ENCODE measurements at regions not wholly inside any gene's neighbourhood (a gene's known extent, or its start where the extent isn't known, plus 50 kb on each side); places are given as distances from the start of the nearest gene placed in this dataset.

- no peaks in the 10 kb centered on the region for H3K27me3 ChIP-seq (replicated peaks in 1 of 2; ENCODE audit: control insufficient read depth in 2 of 2, extremely low read depth in 1 of 2, insufficient read depth in 2 of 2, low read length in 1 of 2)
- POLR2A ChIA-PET = no interaction called here
- no peaks in the 10 kb centered on the region for H3K36me3 Mint-ChIP-seq
- CTCF ChIA-PET = no interaction called here
- H3K36me3 ChIP-seq (ENCODE audit: control insufficient read depth in 2 of 2, extremely low read depth in 1 of 2, insufficient read depth in 1 of 2, low read length in 1 of 2) = no peaks in the 10 kb centered on the region
- no peak overlapping the region for H3K27ac ChIP-seq (ENCODE audit: low read length)
- ATAC-seq (replicated peaks in 1 of 4) = no peak
- DNase-seq = no peak
- no peak overlapping the region for H3K4me3 Mint-ChIP-seq
- peaks cover 3 to 8% (median 3%) of the 10 kb centered on the region in 3 donors for H3K9me3 Mint-ChIP-seq
- H3K4me1 Mint-ChIP-seq = no peaks in the 10 kb centered on the region
- H3K4me3 ChIP-seq (ENCODE audit: control insufficient read depth in 1 of 2, extremely low read depth in 1 of 2, low read length in 1 of 2) = no peak overlapping the region
- no peaks in the 10 kb centered on the region for H3K9me3 ChIP-seq
- H3K27me3 Mint-ChIP-seq = no peaks in the 10 kb centered on the region
- H3K4me1 ChIP-seq (ENCODE audit: control insufficient read depth in 1 of 2, extremely low read depth in 1 of 2, insufficient read depth in 2 of 2, low read length in 2 of 2) = no peaks in the 10 kb centered on the region
- no peak overlapping the region for H3K27ac Mint-ChIP-seq
- WGBS (ENCODE audit: insufficient coverage) = 62% methylated on average over 3 of the region's 3 CpGs
These were observed 1147.5 kb downstream of the DIAPH3 start for GRCh38 chr13:59016250-59016649.

- Histone ChIP-seq H3K4me3 (ENCODE audit: control insufficient read depth in 1 of 2, extremely low read depth in 1 of 2, low read length in 1 of 2) (no peak overlapping the region), H3K4me1 (ENCODE audit: control insufficient read depth in 1 of 2, extremely low read depth in 1 of 2, insufficient read depth in 2 of 2, low read length in 2 of 2) (no peaks in the 10 kb centered on the region), H3K27ac (ENCODE audit: low read length) (no peak overlapping the region), H3K27me3 (replicated peaks in 1 of 2; ENCODE audit: control insufficient read depth in 2 of 2, extremely low read depth in 1 of 2, insufficient read depth in 2 of 2, low read length in 1 of 2) (no peaks in the 10 kb centered on the region), H3K9me3 (no peaks in the 10 kb centered on the region), H3K36me3 (ENCODE audit: control insufficient read depth in 2 of 2, extremely low read depth in 1 of 2, insufficient read depth in 1 of 2, low read length in 1 of 2) (no peaks in the 10 kb centered on the region)
- no CpG with 5 or more reads among the region's 3 CpGs for WGBS (ENCODE audit: insufficient coverage)
- no peak for DNase-seq
- peaks cover 0 to 7% (median 3%) of the 10 kb centered on the region in 3 donors for H3K9me3 Mint-ChIP-seq
- ATAC-seq (replicated peaks in 1 of 4) = no peak
- H3K4me1 Mint-ChIP-seq = no peaks in the 10 kb centered on the region
- no peak overlapping the region for H3K4me3 Mint-ChIP-seq
- CTCF ChIA-PET = no interaction called here
- POLR2A ChIA-PET = interaction anchor here (0.6 kb wide), 2 partner anchors 9 to 230 kb away, joined by 3 to 9 read pairs; no protein-coding TSS in a partner anchor
- H3K36me3 Mint-ChIP-seq = no peaks in the 10 kb centered on the region
- H3K27me3 Mint-ChIP-seq = no peaks in the 10 kb centered on the region
- H3K27ac Mint-ChIP-seq = no peak overlapping the region
These were observed 1139.3 kb downstream of the DIAPH3 start for GRCh38 chr13:59024434-59024833.

DNA sequence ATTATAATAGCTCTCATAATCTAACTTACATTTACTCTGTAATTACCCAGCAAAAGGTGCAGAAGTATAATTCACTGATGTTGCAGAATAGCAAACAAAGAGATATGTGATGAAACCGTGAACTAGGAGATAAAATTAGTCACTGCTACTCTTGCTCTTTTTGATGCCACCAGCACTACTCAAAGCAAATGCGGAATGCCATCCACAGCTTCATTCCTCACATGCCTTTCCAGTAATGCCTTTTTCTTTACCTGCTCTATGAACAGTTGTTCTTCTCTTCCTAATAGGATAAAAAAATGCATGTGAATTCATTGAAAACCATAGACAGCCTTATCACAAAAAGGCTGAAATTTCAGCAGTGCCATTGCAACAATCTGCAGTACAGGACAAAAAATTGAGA, 1129.5 kb downstream of the DIAPH3 start:
- H3K9me3 Mint-ChIP-seq = peaks cover 0 to 11% (median 2%) of the 10 kb centered on the region in 3 donors
- no peaks in the 10 kb centered on the region for H3K36me3 Mint-ChIP-seq
- H3K27ac ChIP-seq (ENCODE audit: low read length) = no peak overlapping the region
- no CpG with 5 or more reads among the region's 2 CpGs for WGBS (ENCODE audit: insufficient coverage)
- H3K4me3 ChIP-seq (ENCODE audit: control insufficient read depth in 1 of 2, extremely low read depth in 1 of 2, low read length in 1 of 2) = no peak overlapping the region
- no peaks in the 10 kb centered on the region for H3K4me1 Mint-ChIP-seq
- ATAC-seq (replicated peaks in 1 of 4) (no peak), DNase-seq (no peak)
- no peaks in the 10 kb centered on the region for H3K9me3 ChIP-seq
- H3K27me3 Mint-ChIP-seq = no peaks in the 10 kb centered on the region
- ChIA-PET CTCF (no interaction called here), POLR2A (no interaction called here)
- H3K27ac Mint-ChIP-seq = no peak overlapping the region
- no peaks in the 10 kb centered on the region for H3K27me3 ChIP-seq (replicated peaks in 1 of 2; ENCODE audit: control insufficient read depth in 2 of 2, extremely low read depth in 1 of 2, insufficient read depth in 2 of 2, low read length in 1 of 2)
- H3K36me3 ChIP-seq (ENCODE audit: control insufficient read depth in 2 of 2, extremely low read depth in 1 of 2, insufficient read depth in 1 of 2, low read length in 1 of 2) = no peaks in the 10 kb centered on the region
- H3K4me1 ChIP-seq (ENCODE audit: control insufficient read depth in 1 of 2, extremely low read depth in 1 of 2, insufficient read depth in 2 of 2, low read length in 2 of 2) = no peaks in the 10 kb centered on the region
- no peak overlapping the region for H3K4me3 Mint-ChIP-seq

DNA sequence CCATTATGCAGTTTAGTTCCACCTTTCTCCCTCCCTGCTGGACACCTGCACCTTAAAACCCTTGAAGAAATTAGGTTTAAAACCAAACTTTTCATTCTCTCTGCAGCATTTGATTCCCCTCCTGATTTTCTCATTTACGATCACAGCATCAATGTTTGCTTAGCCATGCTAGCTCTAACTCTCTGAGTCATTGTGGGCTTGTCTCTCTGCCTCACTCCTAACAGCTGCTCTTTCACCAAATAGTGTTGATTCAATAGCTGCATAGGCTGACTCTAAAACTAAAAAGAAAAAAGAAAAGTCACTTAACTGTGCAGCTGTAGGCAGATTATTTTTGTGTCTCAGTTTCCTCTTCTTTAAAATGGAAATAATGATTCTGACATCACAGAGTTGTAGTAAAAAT, 1124.9 kb downstream of the DIAPH3 start:
- POLR2A ChIA-PET = no interaction called here
- Mint-ChIP-seq H3K36me3 (no peaks in the 10 kb centered on the region), H3K4me1 (no peaks in the 10 kb centered on the region), H3K9me3 (peaks cover 0 to 14% (median 0%) of the 10 kb centered on the region in 3 donors), H3K27ac (no peak overlapping the region), H3K27me3 (no peaks in the 10 kb centered on the region), H3K4me3 (no peak overlapping the region)
- no peaks in the 10 kb centered on the region for H3K27me3 ChIP-seq (replicated peaks in 1 of 2; ENCODE audit: control insufficient read depth in 2 of 2, extremely low read depth in 1 of 2, insufficient read depth in 2 of 2, low read length in 1 of 2)
- no peaks in the 10 kb centered on the region for H3K36me3 ChIP-seq (ENCODE audit: control insufficient read depth in 2 of 2, extremely low read depth in 1 of 2, insufficient read depth in 1 of 2, low read length in 1 of 2)
- no peak for DNase-seq
- H3K4me3 ChIP-seq (ENCODE audit: control insufficient read depth in 1 of 2, extremely low read depth in 1 of 2, low read length in 1 of 2) = no peak overlapping the region
- 100% methylated on average over 1 of the region's 1 CpG for WGBS (ENCODE audit: insufficient coverage)
- H3K9me3 ChIP-seq = no peaks in the 10 kb centered on the region
- CTCF ChIA-PET = no interaction called here
- H3K4me1 ChIP-seq (ENCODE audit: control insufficient read depth in 1 of 2, extremely low read depth in 1 of 2, insufficient read depth in 2 of 2, low read length in 2 of 2) = no peaks in the 10 kb centered on the region
- H3K27ac ChIP-seq (ENCODE audit: low read length) = no peak overlapping the region
- ATAC-seq (replicated peaks in 1 of 4) = no peak

DNA sequence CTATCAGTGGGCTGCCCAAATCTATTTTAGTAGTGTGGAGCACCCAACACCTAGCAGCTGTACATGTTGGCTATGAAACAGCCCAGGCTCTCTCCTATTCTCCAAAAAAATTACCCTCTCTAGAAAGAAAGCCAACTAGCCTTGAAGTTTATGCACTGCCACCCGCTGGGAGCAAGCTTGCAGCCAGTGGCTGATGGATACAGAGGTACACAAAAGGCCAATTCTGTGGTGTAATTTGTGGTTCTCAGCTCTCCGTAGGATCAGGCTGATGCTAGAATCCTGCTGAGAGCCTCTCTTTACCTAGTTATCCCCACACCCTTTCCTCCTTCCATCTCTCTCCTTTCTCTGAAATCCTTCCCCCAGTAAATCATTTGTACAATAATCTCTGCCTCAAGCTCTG, 1120.7 kb downstream of the DIAPH3 start:
- CTCF ChIA-PET = no interaction called here
- H3K4me3 ChIP-seq (ENCODE audit: control insufficient read depth in 1 of 2, extremely low read depth in 1 of 2, low read length in 1 of 2) = no peak overlapping the region
- WGBS (ENCODE audit: insufficient coverage) = 50% methylated on average over 1 of the region's 2 CpGs

DNA sequence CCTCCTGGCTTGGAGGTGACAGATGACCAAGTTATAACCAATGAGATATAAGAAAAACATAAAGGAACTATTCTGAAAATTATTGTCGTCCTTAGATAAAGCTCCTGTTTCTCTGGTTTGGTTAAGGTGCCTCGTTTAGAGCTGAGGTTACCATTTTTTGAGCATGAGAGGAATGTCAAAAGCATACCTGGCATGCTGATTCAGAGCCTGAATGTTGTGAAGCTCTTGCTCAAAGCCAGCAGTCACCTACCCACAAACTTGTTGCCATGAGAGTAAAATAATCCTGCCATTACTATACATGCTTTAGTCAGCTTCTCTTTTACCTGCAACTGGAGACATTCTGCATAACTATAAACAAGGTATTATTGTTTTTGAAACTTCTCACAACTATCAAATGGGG, 1116.2 kb downstream of the DIAPH3 start:
- CTCF ChIA-PET = no interaction called here
- Histone ChIP-seq H3K27ac (ENCODE audit: low read length) (no peak overlapping the region), H3K36me3 (ENCODE audit: control insufficient read depth in 2 of 2, extremely low read depth in 1 of 2, insufficient read depth in 1 of 2, low read length in 1 of 2) (no peaks in the 10 kb centered on the region), H3K27me3 (replicated peaks in 1 of 2; ENCODE audit: control insufficient read depth in 2 of 2, extremely low read depth in 1 of 2, insufficient read depth in 2 of 2, low read length in 1 of 2) (no peaks in the 10 kb centered on the region), H3K4me1 (ENCODE audit: control insufficient read depth in 1 of 2, extremely low read depth in 1 of 2, insufficient read depth in 2 of 2, low read length in 2 of 2) (no peaks in the 10 kb centered on the region), H3K4me3 (ENCODE audit: control insufficient read depth in 1 of 2, extremely low read depth in 1 of 2, low read length in 1 of 2) (no peak overlapping the region), H3K9me3 (no peaks in the 10 kb centered on the region)
- POLR2A ChIA-PET = no interaction called here
- WGBS (ENCODE audit: insufficient coverage) = no CpG with 5 or more reads among the region's 2 CpGs
- peaks cover 0 to 16% (median 1%) of the 10 kb centered on the region in 3 donors for H3K9me3 Mint-ChIP-seq
- H3K36me3 Mint-ChIP-seq = no peaks in the 10 kb centered on the region
- DNase-seq (no peak), ATAC-seq (replicated peaks in 1 of 4) (no peak)
- H3K4me1 Mint-ChIP-seq = no peaks in the 10 kb centered on the region
- no peak overlapping the region for H3K27ac Mint-ChIP-seq
- H3K4me3 Mint-ChIP-seq = no peak overlapping the region
- H3K27me3 Mint-ChIP-seq = no peaks in the 10 kb centered on the region

More for the DNA sequence above, 1120.7 kb downstream of the DIAPH3 start:
- Mint-ChIP-seq H3K9me3 (peaks cover 0 to 14% (median 0%) of the 10 kb centered on the region in 3 donors), H3K27ac (no peak overlapping the region), H3K36me3 (no peaks in the 10 kb centered on the region), H3K4me3 (no peak overlapping the region), H3K27me3 (no peaks in the 10 kb centered on the region), H3K4me1 (no peaks in the 10 kb centered on the region)
- POLR2A ChIA-PET = no interaction called here
- no peaks in the 10 kb centered on the region for H3K9me3 ChIP-seq
- H3K36me3 ChIP-seq (ENCODE audit: control insufficient read depth in 2 of 2, extremely low read depth in 1 of 2, insufficient read depth in 1 of 2, low read length in 1 of 2) = no peaks in the 10 kb centered on the region
- H3K27me3 ChIP-seq (replicated peaks in 1 of 2; ENCODE audit: control insufficient read depth in 2 of 2, extremely low read depth in 1 of 2, insufficient read depth in 2 of 2, low read length in 1 of 2) = no peaks in the 10 kb centered on the region
- no peaks in the 10 kb centered on the region for H3K4me1 ChIP-seq (ENCODE audit: control insufficient read depth in 1 of 2, extremely low read depth in 1 of 2, insufficient read depth in 2 of 2, low read length in 2 of 2)
- H3K27ac ChIP-seq (ENCODE audit: low read length) = no peak overlapping the region
- no peak for DNase-seq
- no peak for ATAC-seq (replicated peaks in 1 of 4)

DNA sequence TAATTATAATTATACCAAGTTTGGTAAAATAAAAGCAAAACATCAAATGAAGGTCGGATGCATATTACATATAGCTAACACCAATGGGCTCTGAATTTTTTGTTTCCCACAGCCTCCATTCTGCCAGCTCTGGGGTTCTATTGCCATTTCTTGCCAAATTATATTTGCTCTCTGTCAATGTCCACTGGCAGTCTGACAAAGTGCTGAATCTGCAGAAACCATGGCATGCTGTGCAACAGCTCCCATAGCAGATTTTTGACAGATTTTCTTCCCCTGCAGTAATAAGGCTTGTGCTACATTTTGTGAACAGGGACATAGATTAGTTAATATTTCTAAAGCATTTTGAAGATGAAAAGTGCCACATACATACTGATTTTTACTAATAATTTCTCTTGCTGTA, 1102.1 kb downstream of the DIAPH3 start:
- no peaks in the 10 kb centered on the region for H3K4me1 ChIP-seq (ENCODE audit: control insufficient read depth in 1 of 2, extremely low read depth in 1 of 2, insufficient read depth in 2 of 2, low read length in 2 of 2)
- CTCF ChIA-PET = no interaction called here
- no peaks in the 10 kb centered on the region for H3K36me3 Mint-ChIP-seq
- no peaks in the 10 kb centered on the region for H3K4me1 Mint-ChIP-seq
- no peaks in the 10 kb centered on the region for H3K36me3 ChIP-seq (ENCODE audit: control insufficient read depth in 2 of 2, extremely low read depth in 1 of 2, insufficient read depth in 1 of 2, low read length in 1 of 2)
- no peaks in the 10 kb centered on the region for H3K27me3 ChIP-seq (replicated peaks in 1 of 2; ENCODE audit: control insufficient read depth in 2 of 2, extremely low read depth in 1 of 2, insufficient read depth in 2 of 2, low read length in 1 of 2)
- peaks cover 0 to 4% (median 0%) of the 10 kb centered on the region in 3 donors for H3K9me3 Mint-ChIP-seq
- H3K9me3 ChIP-seq = no peaks in the 10 kb centered on the region
- H3K4me3 Mint-ChIP-seq = no peak overlapping the region
- no peak for DNase-seq
- WGBS (ENCODE audit: insufficient coverage) = 86% methylated on average over 1 of the region's 1 CpG
- no peaks in the 10 kb centered on the region for H3K27me3 Mint-ChIP-seq
- no peak overlapping the region for H3K27ac ChIP-seq (ENCODE audit: low read length)
- H3K4me3 ChIP-seq (ENCODE audit: control insufficient read depth in 1 of 2, extremely low read depth in 1 of 2, low read length in 1 of 2) = no peak overlapping the region
- POLR2A ChIA-PET = no interaction called here
- no peak for ATAC-seq (replicated peaks in 1 of 4)
- no peak overlapping the region for H3K27ac Mint-ChIP-seq

Measured in T-cell (primary cell).